HG02938 (cell line): ENCODE measurements at regions not wholly inside any gene's neighbourhood (a gene's known extent, or its start where the extent isn't known, plus 50 kb on each side); places are given as distances from the start of the nearest gene placed in this dataset.
"Not testable (repeated sequence)": the region's sequence is repeated elsewhere in the genome, so short reads cannot be mapped to it uniquely, and the experiment has no call there.

Source experiments
- ATAC-seq: cut with Tn5 transposase; IDR thresholded peaks from one replicate; pipeline ENCODE4 v1.9.1; 2021; ENCODE audit warnings: mild to moderate bottlenecking, moderate library complexity; ENCODE audit not compliant: unreplicated experiment

DNA sequence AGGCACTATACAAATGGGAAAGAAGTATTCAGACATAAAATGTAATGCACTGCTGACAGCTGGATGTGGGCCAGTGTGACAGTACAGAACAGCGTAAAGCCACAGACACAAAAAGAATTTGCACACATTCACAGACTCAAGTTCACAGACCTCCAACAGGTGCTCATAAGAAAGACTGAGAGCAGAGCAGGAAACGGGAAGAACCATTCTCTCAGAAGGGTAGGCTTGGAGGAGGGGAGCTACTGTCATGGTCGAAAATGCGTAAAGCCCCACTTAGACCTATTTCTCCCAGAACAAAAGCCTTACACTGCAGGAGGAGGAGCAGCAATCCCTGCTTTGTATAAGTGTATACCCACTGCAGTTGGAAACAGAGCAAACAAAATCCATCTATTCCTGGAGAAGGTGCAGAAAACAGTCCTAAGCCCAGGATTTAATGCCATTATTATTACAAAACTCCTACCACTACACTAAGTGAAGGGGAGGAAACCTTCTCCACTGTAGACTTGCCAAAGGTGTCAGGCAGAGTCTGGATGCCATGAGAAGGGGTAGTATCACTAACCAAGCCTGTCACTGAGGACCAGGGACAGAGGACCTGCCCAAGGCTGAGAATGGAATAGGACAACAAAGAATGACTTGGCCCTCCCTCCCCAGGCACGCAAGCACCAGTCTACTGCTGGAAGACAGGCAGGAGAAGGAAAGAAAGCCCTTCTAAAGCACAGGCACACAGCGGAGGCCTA, 103.0 kb upstream of the FAM25C start:
- not testable (repeated sequence) for ATAC-seq

DNA sequence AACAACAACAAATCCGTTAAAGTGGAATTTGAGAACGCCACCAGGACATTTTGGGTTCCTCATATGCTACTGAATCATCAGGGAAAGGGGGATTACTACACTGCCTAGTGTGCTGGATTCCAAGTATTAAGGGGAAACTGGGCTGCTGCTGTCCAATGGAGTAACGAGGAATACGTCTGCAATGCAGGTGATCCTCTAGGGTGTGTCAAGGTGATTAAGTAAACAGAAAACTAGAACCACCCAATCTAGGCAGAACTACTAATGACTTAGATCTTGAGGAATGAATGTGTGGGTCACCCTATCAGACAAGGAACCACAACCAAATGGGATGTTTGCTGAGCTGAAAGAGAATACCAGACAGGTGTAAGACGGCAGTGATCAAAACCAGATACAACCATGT, 99.3 kb upstream of the FAM25C start:
- ATAC-seq = not testable (repeated sequence)

DNA sequence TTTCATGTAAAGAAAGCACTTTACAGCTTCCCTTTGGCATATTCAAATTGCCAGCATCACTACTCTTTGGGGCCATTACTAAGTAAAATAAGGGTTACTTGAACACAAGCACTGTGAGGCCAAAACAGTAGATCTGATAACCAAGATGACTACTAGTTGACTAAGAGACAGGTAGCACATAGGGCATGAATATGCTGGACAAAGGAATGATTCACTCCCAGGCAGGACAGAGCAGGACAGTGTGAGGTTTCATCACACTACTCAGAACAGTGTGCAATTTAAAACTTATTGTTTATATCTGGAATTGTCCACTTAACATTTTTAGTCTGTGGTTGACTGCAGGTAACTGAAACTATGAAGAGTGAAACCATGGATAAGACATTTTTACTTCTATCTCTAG, 91.1 kb upstream of the FAM25C start:
- not testable (repeated sequence) for ATAC-seq

DNA sequence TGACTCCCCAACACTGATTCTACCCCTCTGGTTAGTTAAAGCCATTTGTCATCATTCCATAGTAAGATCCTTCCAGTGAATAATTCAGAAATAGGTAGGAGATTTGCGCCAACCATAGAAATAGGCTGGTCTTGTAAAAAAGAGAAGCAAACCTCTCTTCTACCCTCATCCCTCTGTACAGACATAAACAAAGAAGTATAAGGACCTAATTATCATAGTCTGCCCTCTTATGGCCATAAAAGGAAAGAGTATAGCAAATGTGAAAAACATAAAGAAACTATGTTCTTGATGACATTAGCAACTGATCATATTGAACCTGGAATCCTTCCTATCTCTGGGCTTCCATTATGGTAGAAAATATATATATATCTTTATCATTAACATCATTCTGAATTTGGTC, 88.5 kb upstream of the FAM25C start:
- not testable (repeated sequence) for ATAC-seq

DNA sequence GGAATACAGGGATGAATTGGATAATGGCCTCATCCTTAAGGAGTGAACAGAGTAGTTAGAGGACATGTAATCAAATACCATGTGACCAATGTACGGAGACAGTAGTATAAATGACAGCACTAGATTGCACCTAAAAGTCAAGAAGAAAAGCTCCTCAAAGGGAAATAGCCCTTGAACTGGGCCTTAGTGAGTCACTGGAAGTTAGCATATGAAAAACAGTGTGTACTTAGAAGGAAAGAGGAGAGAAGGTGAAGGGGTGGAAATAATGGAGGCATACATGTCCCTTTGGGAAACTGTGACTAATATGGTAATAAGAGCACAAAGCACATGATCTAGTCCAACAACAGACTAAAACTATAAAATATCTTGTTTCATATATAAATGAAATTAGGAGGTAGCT, 84.9 kb upstream of the FAM25C start:
- ATAC-seq = not testable (repeated sequence)

DNA sequence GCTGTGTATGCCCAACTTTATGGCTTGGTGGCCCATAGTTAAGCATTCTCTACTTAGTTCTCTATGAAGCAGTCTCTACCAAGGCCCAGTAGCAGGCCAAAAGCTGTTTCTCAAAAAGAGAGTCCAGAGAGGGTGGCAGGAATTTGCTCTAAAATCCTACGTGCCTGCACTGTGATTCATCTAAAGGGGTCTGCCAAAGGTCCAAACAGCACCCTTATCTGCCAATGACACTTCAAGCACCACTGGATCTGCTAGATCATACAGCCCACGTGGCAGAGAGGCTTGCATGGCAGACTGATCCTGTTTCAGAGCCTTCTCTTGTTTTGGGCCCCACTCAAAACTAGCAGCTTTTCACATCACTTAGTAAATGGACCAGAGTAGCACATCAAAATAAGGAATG, 71.6 kb upstream of the FAM25C start:
- not testable (repeated sequence) for ATAC-seq

DNA sequence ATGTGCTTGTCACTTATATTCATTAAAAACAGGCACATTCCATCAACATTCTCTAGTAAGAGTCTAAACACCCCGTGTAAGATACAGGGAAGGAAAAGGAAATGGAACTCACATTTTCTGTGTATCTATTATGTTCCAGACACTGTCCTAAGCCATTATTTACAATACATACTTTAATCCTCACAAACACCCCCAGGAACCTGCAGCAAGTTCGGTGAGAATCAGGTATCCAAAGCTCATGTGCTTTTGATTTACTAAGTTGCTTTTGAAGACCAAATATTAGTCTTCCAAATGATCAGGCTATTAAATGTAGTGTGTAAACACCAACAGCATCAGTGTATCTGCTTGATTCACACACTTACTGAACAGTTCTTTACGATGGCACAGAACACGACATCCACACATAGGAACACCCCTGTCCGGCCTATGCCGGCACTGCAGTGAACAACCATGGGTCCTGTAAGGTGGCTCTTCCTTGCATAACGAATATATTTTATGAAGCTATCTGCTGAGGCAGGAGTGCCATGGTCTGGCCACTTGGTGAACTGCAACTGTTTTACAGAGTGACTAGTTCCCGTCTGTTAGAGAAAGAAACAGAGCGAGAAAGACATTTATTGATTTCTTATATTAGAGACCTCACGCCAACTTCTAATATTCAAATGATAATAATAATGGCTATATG, 64.5 kb upstream of the FAM25C start:
- peak; percentile 99 for ATAC-seq

DNA sequence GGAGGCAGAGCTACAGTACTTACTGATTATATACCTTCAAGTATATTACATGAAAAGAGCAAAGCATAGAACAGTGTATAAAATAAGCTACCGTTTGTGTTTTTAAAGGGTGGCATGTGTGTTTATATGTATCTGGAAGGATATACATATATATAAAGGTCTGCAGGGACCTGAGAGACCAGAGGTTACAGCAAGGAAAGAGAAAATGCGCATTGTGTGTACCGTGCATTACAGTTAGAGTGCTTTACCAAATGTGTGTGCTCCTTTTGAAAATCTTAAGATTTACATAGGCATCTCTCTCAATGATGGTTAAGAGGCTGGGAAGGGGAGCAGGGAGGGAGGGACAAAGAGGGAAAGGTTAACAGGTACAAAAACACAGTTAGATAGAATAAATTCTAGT, 55.8 kb upstream of the FAM25C start:
- not testable (repeated sequence) for ATAC-seq
